ENCODE measurements at regions not wholly inside any gene's neighbourhood (a gene's known extent, or its start where the extent isn't known, plus 50 kb on each side); places are given as distances from the start of the nearest gene placed in this dataset.
A peak's percentile ranks its signal among the peaks of the same experiment; 100 is the strongest.

GRCh38 chr10:4121502-4122380, 336.7 kb upstream of the KLF6 start:
- ATAC-seq (peak in 7 of 8 donors; percentile 38 to 87 (median 76)), DNase-seq (peak in 1 of 2 donors; percentile 15)
- H3K27ac ChIP-seq = peak overlapping the region in 4 of 10 donors; percentile 16 to 88 (median 32)
- H3K9me3 ChIP-seq = peaks cover 0 to 24% (median 7%) of the 10 kb centered on the region in 11 donors
- intact Hi-C loops (cut with DNase I) = no loop called here
- H3K27me3 ChIP-seq = no peaks in the 10 kb centered on the region
- 27 to 48% methylated on average over 14 of the region's 14 CpGs for WGBS, 2 donors
- H3K4me3 ChIP-seq = peak overlapping the region in 6 of 10 donors; percentile 9 to 39 (median 19)
- TF ChIP-seq CTCF (IDR thresholded peaks at IDR 0.05) = no peak
- peaks cover 0 to 37% (median 16%) of the 10 kb centered on the region in 9 donors for H3K4me1 ChIP-seq
- no peaks in the 10 kb centered on the region for H3K36me3 ChIP-seq

- no peak for DNase-seq
- ATAC-seq = peak in 5 of 8 donors; percentile 44 to 65 (median 59)
- intact Hi-C loops (cut with DNase I) = no loop called here
- Histone ChIP-seq H3K27ac (peak overlapping the region in 1 of 10 donors; percentile 88), H3K9me3 (peaks cover 0 to 13% (median 4%) of the 10 kb centered on the region in 11 donors), H3K27me3 (no peaks in the 10 kb centered on the region), H3K4me1 (peaks cover 0 to 37% (median 16%) of the 10 kb centered on the region in 9 donors), H3K36me3 (no peaks in the 10 kb centered on the region), H3K4me3 (peak overlapping the region in 1 of 10 donors; percentile 39)
- TF ChIP-seq CTCF (IDR thresholded peaks at IDR 0.05) = no peak
- 62 to 72% methylated on average over 5 of the region's 5 CpGs for WGBS, 2 donors
Measured at GRCh38 chr10:4120096-4120853, 335.3 kb upstream of the KLF6 start.

GRCh38 chr10:4119107-4119506, 334.1 kb upstream of the KLF6 start:
- no peak overlapping the region for H3K27ac ChIP-seq
- DNase-seq (no peak), ATAC-seq (no peak)
- intact Hi-C loops (cut with DNase I) = no loop called here
- peaks cover 0 to 37% (median 16%) of the 10 kb centered on the region in 9 donors for H3K4me1 ChIP-seq
- WGBS, 2 donors = 85 to 91% methylated on average over 7 of the region's 7 CpGs
- H3K36me3 ChIP-seq = no peaks in the 10 kb centered on the region
- TF ChIP-seq CTCF (IDR thresholded peaks at IDR 0.05) = no peak
- no peak overlapping the region for H3K4me3 ChIP-seq
- H3K9me3 ChIP-seq = peaks cover 0 to 13% (median 0%) of the 10 kb centered on the region in 11 donors
- H3K27me3 ChIP-seq = no peaks in the 10 kb centered on the region

- H3K9me3 ChIP-seq = peaks cover 0 to 14% (median 0%) of the 10 kb centered on the region in 11 donors
- ATAC-seq (no peak), DNase-seq (no peak)
- no peaks in the 10 kb centered on the region for H3K36me3 ChIP-seq
- TF ChIP-seq CTCF (IDR thresholded peaks at IDR 0.05) = no peak
- no peak overlapping the region for H3K27ac ChIP-seq
- H3K27me3 ChIP-seq = no peaks in the 10 kb centered on the region
- peaks cover 0 to 25% (median 14%) of the 10 kb centered on the region in 9 donors for H3K4me1 ChIP-seq
- H3K4me3 ChIP-seq = no peak overlapping the region
- intact Hi-C loops (cut with DNase I) = no loop called here
- 96 to 100% methylated on average over 1 of the region's 1 CpG for WGBS, 2 donors
Measured at GRCh38 chr10:4117604-4118003, 332.6 kb upstream of the KLF6 start.
